ENCODE measurements at regions not wholly inside any gene's neighbourhood (a gene's known extent, or its start where the extent isn't known, plus 50 kb on each side); places are given as distances from the start of the nearest gene placed in this dataset.

DNA sequence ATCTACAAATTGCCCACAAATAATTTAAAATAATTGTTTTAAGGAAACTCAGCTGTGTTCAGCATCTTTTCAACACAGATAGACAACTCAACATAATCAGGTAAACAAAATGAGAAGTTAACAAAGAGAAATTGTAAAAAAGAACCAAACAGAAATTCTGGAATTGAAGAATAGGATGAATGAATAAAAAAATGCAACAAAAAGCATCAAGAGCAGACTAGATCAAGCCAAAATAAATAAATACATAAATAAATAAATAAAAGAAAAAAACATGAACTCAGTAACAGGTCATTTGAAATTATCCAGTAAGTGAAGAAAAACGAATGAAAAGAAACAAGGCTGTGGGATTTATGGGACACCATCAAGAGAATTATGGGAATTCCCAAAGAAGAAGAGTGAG, 94.0 kb upstream of the CDK6 start:
- Histone ChIP-seq H3K4me3 (ENCODE audit: low read depth in 1 of 3, low read length in 3 of 3) (no peak overlapping the region), H3K36me3 (ENCODE audit: control insufficient read depth in 3 of 3, insufficient read depth in 2 of 3, low read depth in 1 of 3, low read length in 3 of 3) (no peaks in the 10 kb centered on the region), H3K9me3 (ENCODE audit: control insufficient read depth in 2 of 2, insufficient read depth in 1 of 2, low read depth in 1 of 2, low read length in 1 of 2) (peaks cover 0 to 13% of the 10 kb centered on the region in 2 donors), H3K4me1 (ENCODE audit: control insufficient read depth in 3 of 3, insufficient read depth in 2 of 3, low read depth in 1 of 3, low read length in 2 of 3) (peaks cover 0 to 4% (median 0%) of the 10 kb centered on the region in 3 donors), H3K27ac (ENCODE audit: low read depth in 1 of 3, low read length in 2 of 3) (no peak overlapping the region), H3K27me3 (ENCODE audit: control insufficient read depth in 3 of 3, insufficient read depth in 3 of 3, low read length in 3 of 3) (no peaks in the 10 kb centered on the region)
- FAIRE-seq (no peak), DNase-seq (no peak)
- 73 to 89% (median 74%) methylated on average over 1 of the region's 1 CpG for WGBS, 3 donors

DNA sequence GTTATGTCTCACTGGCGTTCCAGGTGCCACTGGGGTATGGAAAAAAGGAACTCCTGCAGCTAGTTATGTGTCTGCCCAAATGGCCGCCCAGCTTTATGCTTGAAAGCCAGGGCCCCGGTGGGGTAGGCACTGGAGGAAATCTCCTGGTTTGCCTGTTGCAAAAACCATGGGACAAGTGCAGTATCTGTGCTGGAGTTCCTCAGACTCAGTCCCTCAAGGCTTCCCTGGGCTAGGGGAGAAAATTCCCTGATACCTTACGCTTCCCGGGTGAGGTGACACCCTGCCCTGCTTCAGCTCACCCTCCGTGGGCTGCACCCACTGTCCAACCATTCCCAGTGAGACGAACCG, 90.3 kb upstream of the CDK6 start:
- Histone ChIP-seq H3K4me3 (ENCODE audit: low read depth in 1 of 3, low read length in 3 of 3) (no peak overlapping the region), H3K27ac (ENCODE audit: low read depth in 1 of 3, low read length in 2 of 3) (no peak overlapping the region), H3K4me1 (ENCODE audit: control insufficient read depth in 3 of 3, insufficient read depth in 2 of 3, low read depth in 1 of 3, low read length in 2 of 3) (peaks cover 0 to 4% (median 0%) of the 10 kb centered on the region in 3 donors), H3K36me3 (ENCODE audit: control insufficient read depth in 3 of 3, insufficient read depth in 2 of 3, low read depth in 1 of 3, low read length in 3 of 3) (peaks cover 0 to 2% (median 0%) of the 10 kb centered on the region in 3 donors), H3K9me3 (ENCODE audit: control insufficient read depth in 2 of 2, insufficient read depth in 1 of 2, low read depth in 1 of 2, low read length in 1 of 2) (peaks cover 0 to 19% of the 10 kb centered on the region in 2 donors), H3K27me3 (ENCODE audit: control insufficient read depth in 3 of 3, insufficient read depth in 3 of 3, low read length in 3 of 3) (no peaks in the 10 kb centered on the region)
- DNase-seq (no peak), FAIRE-seq (no peak)
- 89 to 93% (median 90%) methylated on average over 8 of the region's 8 CpGs for WGBS, 3 donors

DNA sequence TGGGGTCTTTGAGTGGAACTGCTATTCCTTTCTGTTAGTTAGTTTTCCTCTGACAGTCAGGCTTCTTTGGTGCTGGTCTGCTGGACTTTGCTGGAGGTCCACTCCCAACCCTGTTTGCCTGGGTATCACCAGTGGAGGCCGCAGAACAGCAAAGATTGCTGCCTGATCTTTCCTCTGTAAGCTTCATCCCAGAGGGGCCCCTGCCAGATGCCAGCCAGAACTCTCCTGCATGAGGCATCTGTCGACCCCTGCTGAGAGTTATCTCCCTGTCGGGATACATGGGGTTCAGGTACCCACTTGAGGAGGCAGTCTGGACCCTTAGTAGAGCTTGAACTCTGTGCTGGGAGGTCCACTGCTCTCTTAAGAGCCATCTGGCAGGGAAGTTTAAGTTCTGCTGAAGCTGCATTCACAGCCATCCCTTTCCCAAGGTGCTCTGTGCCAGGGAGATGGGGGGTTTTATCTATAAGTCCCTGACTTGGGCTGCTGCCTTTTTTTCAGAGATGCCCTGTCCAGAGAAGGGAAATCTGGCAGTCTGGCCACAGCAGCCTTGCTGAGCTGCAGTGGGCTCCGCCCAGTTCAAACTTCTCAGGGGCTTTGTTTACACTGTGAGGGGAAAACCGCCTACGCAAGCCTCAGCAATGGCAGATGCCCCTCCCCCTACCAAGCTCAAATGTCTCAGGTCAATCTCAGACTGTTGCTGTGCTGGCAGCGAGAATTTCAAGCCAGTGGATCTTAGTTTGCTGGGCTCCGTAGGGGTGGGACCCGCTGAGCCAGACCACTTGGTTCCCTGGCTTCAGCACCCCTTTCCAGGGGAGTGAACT, 89.7 kb upstream of the CDK6 start:
- H3K27me3 ChIP-seq (ENCODE audit: control insufficient read depth in 3 of 3, insufficient read depth in 3 of 3, low read length in 3 of 3) = no peaks in the 10 kb centered on the region
- DNase-seq (peak in 1 of 2 donors; percentile 18), FAIRE-seq (no peak)
- H3K4me3 ChIP-seq (ENCODE audit: low read depth in 1 of 3, low read length in 3 of 3) = no peak overlapping the region
- peaks cover 0 to 19% of the 10 kb centered on the region in 2 donors for H3K9me3 ChIP-seq (ENCODE audit: control insufficient read depth in 2 of 2, insufficient read depth in 1 of 2, low read depth in 1 of 2, low read length in 1 of 2)
- H3K4me1 ChIP-seq (ENCODE audit: control insufficient read depth in 3 of 3, insufficient read depth in 2 of 3, low read depth in 1 of 3, low read length in 2 of 3) = peaks cover 0 to 4% (median 0%) of the 10 kb centered on the region in 3 donors
- WGBS, 3 donors = 62 to 82% (median 79%) methylated on average over 9 of the region's 9 CpGs
- no peak overlapping the region for H3K27ac ChIP-seq (ENCODE audit: low read depth in 1 of 3, low read length in 2 of 3)
- H3K36me3 ChIP-seq (ENCODE audit: control insufficient read depth in 3 of 3, insufficient read depth in 2 of 3, low read depth in 1 of 3, low read length in 3 of 3) = peaks cover 0 to 2% (median 0%) of the 10 kb centered on the region in 3 donors

DNA sequence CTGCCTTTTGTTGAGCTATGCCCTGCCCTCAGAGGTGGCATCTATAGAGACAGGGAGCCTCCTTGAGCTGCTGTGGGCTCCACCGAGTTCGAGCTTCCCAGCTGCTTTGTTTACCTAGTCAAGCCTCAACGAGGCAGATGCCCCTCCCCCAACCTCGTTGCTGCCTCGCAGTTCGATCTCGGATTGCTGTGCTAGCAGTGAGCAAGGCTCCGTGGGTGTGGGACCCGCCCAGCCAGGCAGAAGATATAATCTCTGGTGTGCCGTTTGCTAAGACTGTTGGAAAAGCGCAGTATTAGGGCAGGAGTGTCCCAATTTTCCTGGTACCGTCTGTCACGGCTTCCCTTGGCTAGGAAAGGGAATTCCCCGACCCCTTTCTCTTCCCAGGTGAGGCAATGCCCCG, 88.4 kb upstream of the CDK6 start:
- H3K4me1 ChIP-seq (ENCODE audit: control insufficient read depth in 3 of 3, insufficient read depth in 2 of 3, low read depth in 1 of 3, low read length in 2 of 3) = peaks cover 0 to 4% (median 0%) of the 10 kb centered on the region in 3 donors
- DNase-seq = no peak
- H3K36me3 ChIP-seq (ENCODE audit: control insufficient read depth in 3 of 3, insufficient read depth in 2 of 3, low read depth in 1 of 3, low read length in 3 of 3) = peaks cover 0 to 2% (median 0%) of the 10 kb centered on the region in 3 donors
- 88 to 89% (median 89%) methylated on average over 15 of the region's 15 CpGs for WGBS, 3 donors
- H3K27ac ChIP-seq (ENCODE audit: low read depth in 1 of 3, low read length in 2 of 3) = no peak overlapping the region
- H3K4me3 ChIP-seq (ENCODE audit: low read depth in 1 of 3, low read length in 3 of 3) = no peak overlapping the region
- no peak for FAIRE-seq
- peaks cover 0 to 15% of the 10 kb centered on the region in 2 donors for H3K9me3 ChIP-seq (ENCODE audit: control insufficient read depth in 2 of 2, insufficient read depth in 1 of 2, low read depth in 1 of 2, low read length in 1 of 2)
- no peaks in the 10 kb centered on the region for H3K27me3 ChIP-seq (ENCODE audit: control insufficient read depth in 3 of 3, insufficient read depth in 3 of 3, low read length in 3 of 3)

DNA sequence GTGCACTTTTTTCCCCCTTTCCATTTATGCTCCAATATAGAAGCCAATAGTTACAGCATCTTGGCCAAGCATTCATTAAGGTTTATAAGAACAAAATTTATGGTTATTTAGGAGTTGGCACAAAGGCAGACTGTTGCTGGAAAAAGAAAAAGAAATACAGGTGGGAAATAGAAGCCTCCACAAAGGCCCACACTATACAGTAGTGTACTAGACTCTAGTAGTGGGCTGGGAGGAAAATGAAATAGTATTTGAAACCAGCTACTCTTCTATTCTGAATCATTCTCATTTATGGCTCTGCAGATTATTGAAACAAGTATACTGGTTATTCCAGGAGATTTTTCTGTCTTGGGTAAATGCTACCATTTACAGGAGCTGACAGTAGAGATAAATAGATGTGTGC, 80.9 kb upstream of the CDK6 start:
- Histone ChIP-seq H3K27me3 (ENCODE audit: control insufficient read depth in 3 of 3, insufficient read depth in 3 of 3, low read length in 3 of 3) (no peaks in the 10 kb centered on the region), H3K4me3 (ENCODE audit: low read depth in 1 of 3, low read length in 3 of 3) (no peak overlapping the region), H3K9me3 (ENCODE audit: control insufficient read depth in 2 of 2, insufficient read depth in 1 of 2, low read depth in 1 of 2, low read length in 1 of 2) (no peaks in the 10 kb centered on the region), H3K27ac (ENCODE audit: low read depth in 1 of 3, low read length in 2 of 3) (no peak overlapping the region), H3K36me3 (ENCODE audit: control insufficient read depth in 3 of 3, insufficient read depth in 2 of 3, low read depth in 1 of 3, low read length in 3 of 3) (no peaks in the 10 kb centered on the region), H3K4me1 (ENCODE audit: control insufficient read depth in 3 of 3, insufficient read depth in 2 of 3, low read depth in 1 of 3, low read length in 2 of 3) (no peaks in the 10 kb centered on the region)
- DNase-seq (no peak), FAIRE-seq (no peak)

DNA sequence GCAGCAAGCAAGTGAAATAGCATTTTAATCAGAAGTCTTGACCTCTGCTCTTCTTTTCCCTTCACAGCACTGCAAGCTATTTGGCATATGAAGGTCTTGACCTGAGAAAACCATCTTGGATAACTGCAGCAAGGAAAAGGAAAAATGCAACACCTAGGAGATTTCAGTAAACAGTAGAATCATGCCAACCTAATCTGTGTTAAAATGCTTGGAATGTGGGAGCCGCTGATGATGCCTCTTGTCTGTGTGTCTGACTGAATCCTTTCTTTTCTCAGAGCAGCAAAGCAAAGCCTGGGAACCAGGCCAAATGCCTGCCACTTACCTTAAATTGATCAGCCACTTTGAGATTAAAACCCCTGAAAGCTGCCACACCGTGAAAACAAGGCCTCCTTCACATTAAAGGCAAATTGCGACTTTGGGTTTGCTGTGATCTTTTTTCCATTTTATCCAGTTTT, 80.4 kb upstream of the CDK6 start:
- H3K36me3 ChIP-seq (ENCODE audit: control insufficient read depth in 3 of 3, insufficient read depth in 2 of 3, low read depth in 1 of 3, low read length in 3 of 3) = no peaks in the 10 kb centered on the region
- no peaks in the 10 kb centered on the region for H3K27me3 ChIP-seq (ENCODE audit: control insufficient read depth in 3 of 3, insufficient read depth in 3 of 3, low read length in 3 of 3)
- WGBS, 3 donors = 12 to 40% (median 37%) methylated on average over 3 of the region's 3 CpGs
- no peak overlapping the region for H3K27ac ChIP-seq (ENCODE audit: low read depth in 1 of 3, low read length in 2 of 3)
- no peaks in the 10 kb centered on the region for H3K9me3 ChIP-seq (ENCODE audit: control insufficient read depth in 2 of 2, insufficient read depth in 1 of 2, low read depth in 1 of 2, low read length in 1 of 2)
- no peak overlapping the region for H3K4me3 ChIP-seq (ENCODE audit: low read depth in 1 of 3, low read length in 3 of 3)
- no peaks in the 10 kb centered on the region for H3K4me1 ChIP-seq (ENCODE audit: control insufficient read depth in 3 of 3, insufficient read depth in 2 of 3, low read depth in 1 of 3, low read length in 2 of 3)
- peak; percentile 3 to 8 for DNase-seq
- FAIRE-seq = no peak

DNA sequence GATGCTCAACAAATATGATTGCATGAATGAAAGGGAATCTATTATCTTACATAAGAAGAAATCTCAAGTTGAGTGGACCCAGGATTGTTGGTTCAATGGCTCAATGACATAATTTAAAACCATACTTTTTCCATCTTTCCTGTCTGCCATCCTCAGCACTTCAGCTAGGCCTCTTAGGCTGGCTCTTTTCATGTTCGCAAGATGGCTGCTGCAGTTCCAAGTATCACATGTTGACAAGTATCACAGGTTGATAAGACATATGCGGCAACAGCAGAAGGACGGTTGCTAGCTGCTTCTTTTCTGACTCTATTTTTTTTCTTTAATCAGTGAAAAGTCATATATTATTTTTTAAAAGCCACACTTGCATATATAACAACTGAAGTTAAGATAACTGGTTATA, 79.0 kb upstream of the CDK6 start:
- no peak for FAIRE-seq
- H3K36me3 ChIP-seq (ENCODE audit: control insufficient read depth in 3 of 3, insufficient read depth in 2 of 3, low read depth in 1 of 3, low read length in 3 of 3) = no peaks in the 10 kb centered on the region

DNA sequence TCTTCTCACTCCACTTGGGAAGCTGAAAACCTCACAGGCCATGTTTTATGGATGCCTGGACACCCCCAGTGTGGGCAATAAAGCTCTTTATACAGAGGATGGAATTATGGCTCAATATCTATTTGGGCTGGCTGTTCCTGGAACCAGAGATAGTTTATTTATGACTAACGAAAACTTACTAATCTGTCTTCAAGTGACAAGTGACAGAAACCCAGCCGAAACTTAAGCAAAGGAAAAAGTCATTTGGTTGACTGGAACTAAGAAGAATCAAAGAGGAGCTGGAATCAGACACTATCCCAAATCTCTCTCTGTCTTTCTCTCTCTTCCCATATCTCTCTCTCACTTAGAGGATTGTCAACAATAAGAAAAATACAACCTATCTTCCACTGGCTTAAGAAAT, 78.3 kb upstream of the CDK6 start:
- no peak for DNase-seq
- H3K4me3 ChIP-seq (ENCODE audit: low read depth in 1 of 3, low read length in 3 of 3) = no peak overlapping the region

More for the DNA sequence above, 79.0 kb upstream of the CDK6 start:
- Histone ChIP-seq H3K4me3 (ENCODE audit: low read depth in 1 of 3, low read length in 3 of 3) (no peak overlapping the region), H3K27ac (ENCODE audit: low read depth in 1 of 3, low read length in 2 of 3) (no peak overlapping the region), H3K4me1 (ENCODE audit: control insufficient read depth in 3 of 3, insufficient read depth in 2 of 3, low read depth in 1 of 3, low read length in 2 of 3) (no peaks in the 10 kb centered on the region), H3K27me3 (ENCODE audit: control insufficient read depth in 3 of 3, insufficient read depth in 3 of 3, low read length in 3 of 3) (no peaks in the 10 kb centered on the region), H3K9me3 (ENCODE audit: control insufficient read depth in 2 of 2, insufficient read depth in 1 of 2, low read depth in 1 of 2, low read length in 1 of 2) (no peaks in the 10 kb centered on the region)
- DNase-seq = no peak
- 95 to 97% (median 97%) methylated on average over 3 of the region's 3 CpGs for WGBS, 3 donors

DNA sequence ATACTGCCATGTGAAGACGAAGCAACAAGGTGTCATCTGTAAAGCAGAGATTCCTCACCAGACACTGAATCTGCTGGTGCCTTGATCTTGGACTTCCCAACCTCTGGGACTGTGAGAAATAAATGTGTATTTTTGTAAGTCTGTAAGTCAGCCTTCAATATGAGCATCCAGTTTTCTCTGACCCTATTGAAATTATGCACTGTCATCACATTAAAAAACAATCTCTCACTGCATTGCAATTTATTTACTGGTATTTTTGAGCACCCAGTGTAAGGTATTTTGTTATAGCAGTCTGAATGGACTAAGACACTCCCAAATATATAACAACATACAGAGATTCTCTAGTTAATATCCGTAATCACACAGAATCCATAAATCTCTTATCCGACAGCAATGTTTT, 77.5 kb upstream of the CDK6 start:
- WGBS, 3 donors = 86 to 95% (median 93%) methylated on average over 3 of the region's 3 CpGs
- H3K4me1 ChIP-seq (ENCODE audit: control insufficient read depth in 3 of 3, insufficient read depth in 2 of 3, low read depth in 1 of 3, low read length in 2 of 3) = no peaks in the 10 kb centered on the region
- DNase-seq (no peak), FAIRE-seq (no peak)
- no peaks in the 10 kb centered on the region for H3K36me3 ChIP-seq (ENCODE audit: control insufficient read depth in 3 of 3, insufficient read depth in 2 of 3, low read depth in 1 of 3, low read length in 3 of 3)
- no peaks in the 10 kb centered on the region for H3K27me3 ChIP-seq (ENCODE audit: control insufficient read depth in 3 of 3, insufficient read depth in 3 of 3, low read length in 3 of 3)
- H3K27ac ChIP-seq (ENCODE audit: low read depth in 1 of 3, low read length in 2 of 3) = no peak overlapping the region
- H3K9me3 ChIP-seq (ENCODE audit: control insufficient read depth in 2 of 2, insufficient read depth in 1 of 2, low read depth in 1 of 2, low read length in 1 of 2) = no peaks in the 10 kb centered on the region
- no peak overlapping the region for H3K4me3 ChIP-seq (ENCODE audit: low read depth in 1 of 3, low read length in 3 of 3)

More for the DNA sequence above, 78.3 kb upstream of the CDK6 start:
- H3K36me3 ChIP-seq (ENCODE audit: control insufficient read depth in 3 of 3, insufficient read depth in 2 of 3, low read depth in 1 of 3, low read length in 3 of 3) = no peaks in the 10 kb centered on the region
- H3K27me3 ChIP-seq (ENCODE audit: control insufficient read depth in 3 of 3, insufficient read depth in 3 of 3, low read length in 3 of 3) = no peaks in the 10 kb centered on the region
- FAIRE-seq = no peak
- 67 to 85% (median 78%) methylated on average over 2 of the region's 2 CpGs for WGBS, 3 donors
- no peak overlapping the region for H3K27ac ChIP-seq (ENCODE audit: low read depth in 1 of 3, low read length in 2 of 3)
- H3K9me3 ChIP-seq (ENCODE audit: control insufficient read depth in 2 of 2, insufficient read depth in 1 of 2, low read depth in 1 of 2, low read length in 1 of 2) = no peaks in the 10 kb centered on the region
- no peaks in the 10 kb centered on the region for H3K4me1 ChIP-seq (ENCODE audit: control insufficient read depth in 3 of 3, insufficient read depth in 2 of 3, low read depth in 1 of 3, low read length in 2 of 3)
